Stimulated activated CD8-positive, alpha-beta memory T cell treated with anti-CD3 and anti-CD28 coated beads, Interleukin-12 subunit alpha, Interleukin-12 subunit beta, amount 100 ng/mL, for 1 hour (primary cell): ENCODE measurements at regions not wholly inside any gene's neighbourhood (a gene's known extent, or its start where the extent isn't known, plus 50 kb on each side); places are given as distances from the start of the nearest gene placed in this dataset.
"Not testable (repeated sequence)": the region's sequence is repeated elsewhere in the genome, so short reads cannot be mapped to it uniquely, and the experiment has no call there.

Experiments used
- DNase-seq: peaks from one replicate; pipeline ENCODE4 v3.0.0-alpha.2; 2020; ENCODE audit warnings: low read depth

DNA sequence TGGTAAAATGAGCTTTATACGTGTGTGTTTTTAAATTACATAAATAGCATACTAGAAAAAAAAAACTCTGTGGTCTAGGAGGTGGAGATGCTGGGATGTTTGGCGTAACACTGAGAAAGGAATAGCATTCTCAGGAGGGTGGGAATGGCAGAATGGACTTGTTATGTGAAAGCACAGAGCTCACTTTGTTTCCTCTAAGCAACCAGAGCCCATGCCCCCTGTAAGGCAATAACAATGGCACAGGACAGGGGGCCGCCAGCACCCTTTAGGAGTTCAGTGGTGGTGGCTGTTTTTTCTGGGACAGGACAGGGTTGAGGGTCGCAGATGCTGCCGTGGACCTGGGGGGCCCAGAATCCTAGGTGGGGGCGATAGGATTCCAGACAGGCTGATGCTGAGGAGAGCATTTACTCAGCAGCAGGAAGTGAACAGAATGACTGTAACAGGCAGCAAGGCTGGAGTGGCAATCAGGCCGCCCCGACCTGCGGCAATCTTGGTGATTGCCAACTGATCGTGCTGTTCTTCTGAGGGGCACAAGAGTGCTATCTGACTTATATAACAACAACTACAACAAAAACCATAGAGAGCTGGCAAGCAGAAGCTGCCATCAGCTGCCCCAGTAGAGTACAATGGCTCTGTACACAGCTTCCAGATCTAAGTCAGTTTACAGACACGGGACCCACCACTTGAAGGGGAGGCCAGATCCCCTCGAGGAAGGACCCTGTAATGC lies 160.4 kb downstream of the UACA start:
- no peak for DNase-seq

DNA sequence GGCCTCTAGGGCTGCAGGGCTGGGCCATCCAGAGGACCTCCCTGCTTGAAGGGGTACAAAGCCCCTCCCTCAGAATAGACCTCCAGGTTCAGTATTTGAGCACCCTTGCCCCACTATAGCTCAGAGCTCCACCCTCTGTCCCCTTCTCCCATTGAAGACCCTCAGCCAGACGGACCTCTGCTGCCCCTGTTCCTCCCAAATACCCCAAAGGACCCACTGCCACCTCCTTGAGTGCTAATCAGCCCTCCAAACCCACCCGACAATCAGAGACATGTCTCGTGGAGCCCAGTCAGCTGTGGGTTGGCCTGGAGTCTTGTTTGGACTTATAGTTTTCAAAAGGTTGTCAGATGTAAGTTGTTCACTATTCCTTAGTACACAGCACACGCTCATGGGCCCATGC lies 161.1 kb downstream of the UACA start:
- no peak for DNase-seq

DNA sequence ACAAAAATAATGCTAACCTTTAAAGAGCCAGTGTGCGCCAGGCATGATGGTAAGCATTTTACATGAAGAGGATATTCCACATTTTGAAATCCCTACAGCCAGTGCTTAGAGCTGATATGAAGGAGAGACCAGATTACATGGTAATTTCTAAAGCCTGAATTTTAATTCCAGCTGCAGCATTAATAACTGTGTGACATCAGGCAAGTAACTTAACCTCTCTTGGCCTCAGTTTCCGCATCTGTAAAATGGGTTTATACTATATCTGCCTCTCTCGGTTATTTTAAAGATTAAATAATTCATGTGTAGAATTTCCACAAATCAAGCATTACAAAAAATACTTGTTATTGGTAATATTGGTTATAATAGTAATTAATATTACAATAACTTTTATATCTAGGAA lies 165.4 kb downstream of the UACA start:
- no peak for DNase-seq

DNA sequence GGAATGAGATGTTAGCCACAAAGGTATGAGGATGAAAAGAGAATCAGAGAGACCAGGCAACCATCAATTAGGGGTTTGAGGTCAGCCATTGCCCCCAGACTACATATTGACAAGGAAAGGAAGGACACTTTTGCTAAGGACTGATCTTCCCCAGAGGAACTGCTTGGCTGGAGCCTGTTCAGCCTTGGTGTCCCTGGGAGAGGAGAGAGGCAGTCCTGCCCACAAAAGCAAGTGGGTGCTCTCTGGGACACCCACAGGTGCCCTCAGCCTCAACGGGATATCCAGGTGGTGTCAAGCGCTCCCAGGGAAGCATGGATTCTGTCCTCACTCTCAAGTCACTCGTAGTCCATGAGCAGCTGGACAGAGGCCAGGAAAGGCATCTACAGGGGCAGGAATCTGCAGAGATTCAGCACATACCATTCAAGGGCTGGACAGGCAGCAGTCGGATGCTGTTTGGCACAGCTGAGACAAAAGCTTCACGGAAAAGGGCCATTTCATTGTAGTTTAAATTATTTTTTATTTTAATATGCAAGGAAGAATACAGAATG lies 166.2 kb downstream of the UACA start:
- no peak for DNase-seq

DNA sequence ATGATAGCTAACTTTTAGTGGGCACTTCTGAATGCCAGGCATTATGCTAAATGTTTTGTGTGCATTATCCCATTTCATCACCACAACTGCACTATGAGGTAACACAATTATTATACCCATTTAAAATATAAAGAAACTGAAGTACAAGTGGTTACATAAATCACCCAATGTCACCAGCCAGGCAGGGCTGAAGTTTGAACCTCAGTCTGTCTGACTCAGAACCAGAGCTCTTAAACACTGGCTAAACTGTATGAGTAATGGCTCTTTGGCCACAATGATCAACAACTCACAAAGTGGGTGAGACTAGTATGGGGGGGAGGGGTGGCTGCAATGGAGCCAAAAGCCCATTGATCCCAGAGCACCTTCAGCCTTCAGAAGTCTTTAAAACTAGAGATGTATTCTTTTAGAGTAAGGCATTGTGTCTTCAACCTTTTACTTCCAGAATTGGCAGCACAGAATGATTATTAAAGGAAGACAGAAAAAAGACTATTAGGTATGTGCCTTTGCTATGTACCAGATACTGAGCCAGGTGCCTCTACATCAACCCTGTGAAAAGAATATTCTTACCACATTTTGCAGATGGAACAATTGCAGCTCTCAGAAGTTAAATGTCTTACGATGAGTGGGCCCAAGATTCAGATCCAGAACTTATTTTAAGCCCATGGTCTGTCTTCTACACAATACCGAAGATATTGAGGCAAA lies 166.9 kb downstream of the UACA start:
- no peak for DNase-seq

DNA sequence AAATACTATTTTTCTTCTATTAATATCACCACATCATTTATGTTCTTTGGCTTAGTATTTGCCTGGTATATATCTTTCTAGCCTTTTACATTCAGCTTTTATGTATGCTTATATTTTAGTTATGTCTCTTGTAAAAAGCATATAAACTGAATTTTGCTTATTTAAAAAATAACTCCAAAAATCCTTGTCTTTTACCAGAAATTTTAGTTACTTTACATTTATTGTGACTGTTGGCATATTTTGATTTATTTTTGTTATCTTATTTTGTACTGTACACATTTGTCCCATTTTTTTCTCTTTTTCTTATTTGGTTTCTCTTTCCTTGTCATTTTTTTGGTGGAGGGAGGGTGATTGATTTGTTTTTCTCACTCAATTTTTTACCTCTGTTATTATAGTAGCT lies 169.6 kb downstream of the UACA start:
- no peak for DNase-seq

DNA sequence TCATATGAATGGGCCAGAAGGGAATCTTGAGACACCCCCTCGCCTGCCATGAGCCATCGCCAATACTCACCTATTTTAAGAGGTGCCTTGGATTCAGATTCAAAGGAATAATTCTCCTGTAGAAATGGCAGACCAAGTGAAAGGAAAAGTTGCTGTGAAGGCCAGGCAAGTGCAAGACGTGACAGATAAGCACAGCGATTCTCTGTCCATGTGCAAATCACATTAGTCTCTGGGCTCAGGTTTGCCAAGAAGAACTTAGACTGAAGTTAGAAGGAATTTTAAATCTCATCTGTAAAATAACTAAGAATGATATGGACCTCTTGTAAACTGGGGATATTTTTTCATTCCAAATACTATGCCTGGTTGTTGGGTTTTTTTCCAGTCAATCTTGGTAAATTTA lies 173.6 kb downstream of the UACA start:
- no peak for DNase-seq

DNA sequence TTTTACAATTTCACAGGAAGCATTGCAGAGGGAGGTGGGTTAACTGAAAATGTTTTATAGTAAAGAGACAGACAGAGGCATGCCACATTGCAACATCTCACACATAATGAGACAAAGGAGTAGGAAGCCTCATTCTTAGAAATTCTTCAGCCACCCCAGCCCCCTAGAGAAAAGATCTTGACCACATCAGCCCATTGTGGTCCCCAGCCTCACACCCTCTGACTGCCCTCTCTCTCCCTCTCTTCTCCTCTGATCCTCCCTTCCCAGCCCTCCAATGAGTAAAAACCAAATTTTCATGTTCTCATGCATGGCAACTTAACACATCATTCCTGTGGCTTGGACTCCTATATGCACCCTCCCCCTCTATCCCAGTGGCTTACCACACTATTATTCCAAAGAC lies 174.1 kb downstream of the UACA start:
- no peak for DNase-seq

DNA sequence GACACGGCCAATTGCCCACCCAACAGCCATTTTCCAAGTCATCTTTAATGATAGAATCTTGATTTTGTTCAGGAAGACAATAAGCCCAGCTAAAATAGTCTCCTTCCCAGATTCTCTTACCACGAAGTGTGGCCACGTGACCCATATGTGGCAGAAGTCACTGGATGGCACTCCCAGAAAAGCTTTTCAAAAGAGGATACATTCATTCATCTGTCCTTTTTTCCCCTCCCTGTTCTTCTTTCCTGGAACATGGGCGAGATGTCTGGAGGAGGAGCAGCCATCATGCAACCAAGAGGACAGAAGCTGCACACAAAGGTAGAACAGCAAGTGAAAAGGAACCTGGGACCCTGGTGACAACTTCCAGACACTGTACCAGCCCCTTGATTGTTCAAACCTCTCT lies 174.7 kb downstream of the UACA start:
- DNase-seq, result no peak

DNA sequence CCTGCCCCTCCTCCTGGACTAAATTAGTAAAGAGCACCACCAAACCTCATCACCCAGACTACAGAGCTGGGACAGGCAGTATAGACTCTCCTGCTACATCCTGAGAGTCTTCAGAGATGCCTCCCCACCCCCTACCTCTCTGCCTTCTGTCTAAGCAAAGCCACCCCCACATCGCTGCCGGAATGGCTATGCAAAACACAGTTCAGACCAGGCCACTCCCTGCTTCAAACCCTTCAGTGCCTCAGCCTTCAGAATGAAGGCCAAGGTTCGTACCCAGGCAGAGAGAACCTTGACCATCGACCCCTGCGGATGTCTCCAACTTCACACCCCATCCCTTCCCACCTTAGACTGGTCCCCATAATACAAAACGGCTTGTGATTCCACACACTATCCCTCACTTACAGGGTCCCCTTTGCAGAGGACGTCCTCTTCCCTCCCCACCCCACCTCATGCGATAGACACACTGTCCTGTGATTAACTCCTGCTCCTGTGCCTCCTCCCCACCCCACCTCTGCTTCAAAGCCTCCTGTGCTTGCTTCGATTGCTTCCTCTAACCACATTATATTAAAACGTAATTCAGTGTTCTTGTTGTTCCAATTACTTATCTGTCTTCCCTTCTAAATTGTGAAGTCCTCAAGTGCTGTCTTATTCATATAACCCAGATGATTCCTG lies 175.3 kb downstream of the UACA start:
- DNase-seq, result no peak

DNA sequence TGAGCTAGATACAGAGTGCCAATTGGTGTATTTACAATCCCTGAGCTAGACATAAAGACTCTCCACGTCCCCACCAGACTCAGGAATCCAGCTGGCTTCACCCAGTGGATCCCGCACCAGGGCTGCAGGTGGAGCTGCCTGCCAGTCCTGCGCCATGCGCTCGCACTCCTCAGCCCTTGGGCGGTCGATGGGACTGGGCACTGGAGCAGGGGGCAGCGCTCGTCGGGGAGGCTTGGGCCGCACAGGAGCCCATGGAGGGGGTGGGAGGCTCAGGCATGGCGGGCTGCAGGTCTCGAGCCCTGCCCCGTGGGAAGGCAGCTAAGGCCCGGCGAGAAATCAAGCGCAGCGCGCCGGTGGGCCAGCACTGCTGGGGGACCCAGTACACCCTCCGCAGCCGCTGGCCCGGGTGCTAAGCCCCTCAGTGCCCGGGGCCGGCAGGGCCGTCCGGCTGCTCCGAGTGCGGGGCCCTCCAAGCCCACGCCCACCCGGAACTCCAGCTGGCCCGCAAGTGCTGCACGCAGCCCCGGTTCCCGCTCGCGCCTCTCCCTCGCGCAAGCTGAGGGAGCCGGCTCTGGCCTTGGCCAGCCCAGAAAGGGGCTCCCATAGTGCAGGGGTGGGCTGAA lies 176.2 kb downstream of the UACA start:
- DNase-seq, result not testable (repeated sequence)

DNA sequence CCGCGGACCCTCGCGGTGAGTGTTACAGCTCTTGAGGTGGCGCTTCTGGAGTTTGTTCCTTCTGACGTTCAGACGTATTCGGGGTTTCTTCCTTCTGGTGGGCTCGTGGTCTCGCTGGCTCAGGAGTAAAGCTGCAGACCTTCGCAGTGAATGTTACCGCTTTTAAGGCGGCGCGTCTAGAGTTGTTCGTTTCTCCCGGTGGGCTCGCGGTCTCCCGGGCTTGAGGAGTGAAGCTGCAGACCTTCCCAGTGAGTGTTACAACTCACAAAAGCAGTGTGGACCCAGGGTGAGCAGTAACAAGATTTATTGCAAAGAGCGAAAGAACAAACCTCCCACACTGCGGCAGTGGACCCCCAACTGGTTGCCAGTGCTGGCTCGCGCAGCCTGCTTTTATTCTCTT lies 177.1 kb downstream of the UACA start:
- no peak for DNase-seq

DNA sequence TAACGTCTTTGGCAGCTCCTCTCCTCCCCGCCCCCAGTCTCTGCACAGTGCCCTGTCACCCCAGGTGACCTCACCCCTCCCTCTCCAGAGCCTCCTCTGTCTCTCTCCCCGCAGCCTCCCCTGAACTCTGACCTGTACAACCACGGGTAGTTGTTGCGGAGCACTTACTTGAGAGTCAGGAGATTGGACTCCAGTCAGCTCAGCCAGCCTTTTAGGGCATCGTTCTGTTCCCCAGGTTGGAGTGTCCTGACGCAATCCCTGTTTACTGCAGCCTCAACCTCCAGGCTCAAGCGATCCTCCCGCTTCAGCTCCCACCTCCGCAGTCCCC lies 177.7 kb downstream of the UACA start:
- no peak for DNase-seq

DNA sequence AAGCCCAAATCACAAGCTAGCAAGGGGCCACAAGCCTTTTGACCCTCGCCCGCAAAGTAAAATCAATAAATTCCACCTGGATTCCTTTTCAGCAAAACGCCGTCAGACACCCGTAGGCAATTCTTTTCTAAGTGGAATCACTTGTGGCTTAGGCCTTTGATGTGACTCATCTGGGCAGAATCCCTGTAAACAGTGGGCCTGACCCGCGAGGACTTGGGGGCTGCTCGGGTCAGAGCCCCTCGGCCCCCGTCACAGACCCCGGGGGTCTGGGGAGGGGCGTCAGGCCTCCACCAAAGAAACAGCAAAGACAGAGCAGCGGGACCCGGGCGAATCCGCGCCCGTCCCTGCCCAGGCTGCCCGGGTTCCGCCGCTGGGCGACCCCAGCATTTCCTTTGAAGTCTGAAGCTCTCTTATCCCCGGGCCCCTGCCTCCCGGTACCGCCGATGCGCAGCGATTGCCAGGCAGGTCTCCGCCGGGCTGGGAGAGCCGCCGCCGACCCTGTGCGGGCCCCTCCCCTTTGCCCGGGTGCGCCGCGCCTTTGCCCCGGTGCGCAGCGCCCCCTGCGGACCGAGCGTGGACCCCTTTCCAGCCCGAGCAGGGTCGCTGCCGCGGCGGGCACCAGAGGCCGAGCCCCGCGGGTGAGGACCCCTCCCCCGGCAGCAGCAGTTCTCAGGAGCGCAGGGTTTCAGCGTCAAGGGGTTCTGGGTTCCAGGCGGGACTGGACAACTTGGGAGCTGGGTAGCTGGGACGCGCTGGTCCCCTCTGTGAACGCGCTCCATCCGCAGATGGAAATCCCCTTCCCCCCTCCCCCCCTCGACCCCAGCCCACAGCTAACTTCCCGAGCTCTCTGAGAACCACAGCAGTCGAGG lies 178.3 kb downstream of the UACA start:
- peak; percentile 8 for DNase-seq

DNA sequence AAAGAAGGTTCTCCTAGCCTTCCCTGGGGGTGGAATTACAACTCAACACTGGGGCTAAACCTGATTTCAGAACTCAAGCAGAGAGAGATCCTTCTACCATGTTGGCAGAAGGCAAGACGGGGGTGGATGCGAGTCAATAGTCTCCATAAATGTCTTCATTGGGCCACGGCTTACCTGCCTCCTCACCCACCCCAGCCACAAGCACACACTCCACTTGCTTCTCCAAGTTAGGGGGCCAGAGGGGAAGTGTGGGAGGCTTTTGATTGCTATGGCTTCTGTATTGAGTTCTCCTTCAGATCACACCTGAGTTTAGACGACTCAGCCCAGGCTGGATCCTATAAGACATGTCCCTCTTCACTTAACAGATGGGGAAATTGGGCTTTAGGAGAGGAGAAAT lies 178.9 kb downstream of the UACA start:
- no peak for DNase-seq

DNA sequence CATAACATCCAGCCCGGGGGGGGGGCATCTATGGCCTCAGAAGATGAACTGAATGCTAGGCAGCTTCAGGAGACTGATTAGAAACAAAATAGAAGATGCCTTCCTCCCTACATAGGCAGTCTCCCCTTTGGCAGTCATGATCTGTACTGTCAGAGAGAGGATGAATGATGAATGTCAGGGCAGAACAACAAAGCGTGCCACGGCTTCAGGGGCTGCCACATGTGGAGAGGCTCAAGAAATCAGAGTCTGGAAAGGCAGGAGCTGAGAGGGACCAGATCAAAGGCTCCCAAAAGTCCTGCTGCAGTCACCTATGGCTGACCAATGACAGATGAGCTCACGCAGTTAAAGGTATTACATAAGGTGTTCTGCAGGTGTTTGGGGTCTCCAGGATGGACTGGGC lies 180.4 kb downstream of the UACA start:
- DNase-seq, result no peak

DNA sequence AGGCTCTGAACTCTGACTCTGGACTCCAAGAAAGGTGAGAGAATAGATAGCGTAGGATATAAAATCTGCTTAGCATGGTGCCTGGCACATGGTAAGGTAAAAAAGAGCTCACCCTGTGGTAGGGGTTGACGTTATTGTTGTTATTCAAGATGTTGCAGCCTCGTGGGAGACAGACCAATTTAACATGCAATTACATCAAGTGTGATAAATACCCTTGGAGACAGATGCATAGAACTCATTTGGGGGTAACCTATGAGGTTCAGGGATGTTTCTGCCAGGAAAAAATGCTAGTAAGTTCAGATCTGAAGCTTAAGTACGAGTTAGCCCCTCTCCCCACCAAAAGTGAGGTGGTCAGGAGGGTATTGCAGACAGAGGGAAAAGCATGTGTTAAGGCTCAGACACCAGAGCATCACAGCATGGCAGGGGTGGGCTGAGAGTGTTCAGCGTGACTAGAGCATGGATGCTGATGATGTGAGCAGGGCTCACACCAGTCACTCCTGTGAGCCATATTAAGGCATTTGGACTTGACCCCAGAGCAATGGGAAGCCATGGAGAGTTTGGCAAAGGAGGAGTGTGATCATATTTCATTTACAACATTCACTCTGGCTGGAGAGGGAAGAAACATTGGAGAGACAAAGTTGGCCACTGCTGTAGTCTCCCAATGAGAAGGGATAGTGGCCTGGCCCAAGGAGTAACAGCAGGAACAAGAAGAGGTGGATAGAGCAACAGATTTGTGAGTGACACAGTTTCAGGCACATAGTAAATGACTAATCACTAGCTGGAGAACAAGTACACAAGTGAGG lies 181.0 kb downstream of the UACA start:
- no peak for DNase-seq

DNA sequence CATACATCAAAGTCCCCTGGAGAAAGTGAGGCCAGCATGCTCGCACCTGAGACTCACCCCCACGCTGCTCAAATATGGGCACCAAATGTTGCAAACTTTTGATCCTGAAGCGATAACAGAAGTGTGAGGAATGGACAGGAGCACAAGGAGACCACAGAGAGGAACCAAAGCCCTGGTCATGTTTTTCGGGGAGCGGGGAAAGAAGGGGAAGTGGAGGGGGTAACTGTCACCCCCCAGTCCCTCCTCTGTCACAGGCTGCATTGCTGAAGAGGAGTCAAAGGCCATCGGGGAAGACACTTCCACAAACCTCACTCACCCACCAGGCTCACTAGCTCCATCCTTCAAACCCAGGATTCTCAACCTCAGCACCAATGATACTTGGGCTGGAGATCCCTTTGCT lies 182.4 kb downstream of the UACA start:
- DNase-seq, result no peak

DNA sequence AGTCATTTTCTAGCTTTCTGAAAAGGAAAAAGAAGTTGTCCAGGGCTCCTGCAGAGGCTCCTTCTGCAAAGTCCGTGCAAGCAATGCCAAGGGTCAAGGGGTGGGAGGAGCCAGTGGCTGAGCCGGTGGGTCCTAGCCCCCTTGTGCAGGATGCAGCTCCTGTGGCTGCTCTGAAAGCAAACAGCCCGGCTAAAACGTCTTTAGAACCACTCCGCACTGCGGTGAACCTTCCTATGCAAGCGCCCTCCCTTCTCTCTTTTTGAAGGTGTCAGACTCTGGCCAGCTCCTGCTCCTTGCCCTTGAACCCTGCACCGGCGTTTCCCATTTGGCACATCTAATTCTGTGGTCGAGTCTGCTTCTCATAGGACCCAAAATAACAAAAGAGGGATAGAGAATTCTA lies 183.1 kb downstream of the UACA start:
- no peak for DNase-seq

DNA sequence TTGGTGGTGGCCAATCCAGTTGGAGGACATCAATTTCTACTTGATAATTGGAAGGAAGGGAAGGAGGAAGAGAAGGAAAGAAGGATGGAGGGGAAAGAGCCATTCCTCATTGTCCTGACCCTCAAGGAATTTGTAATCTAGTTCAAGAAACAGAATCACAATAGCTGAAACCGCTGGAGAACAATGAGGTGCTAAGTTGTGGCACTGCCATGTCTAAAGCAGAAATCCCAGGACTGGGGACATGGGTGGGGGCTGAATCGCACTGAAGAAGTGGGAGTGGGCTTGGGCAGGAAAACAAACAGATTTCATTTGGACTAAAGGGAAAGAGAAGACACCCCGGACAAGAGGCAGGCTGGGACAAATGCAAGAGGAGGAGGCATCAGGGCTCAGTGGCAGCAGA lies 183.6 kb downstream of the UACA start:
- DNase-seq, result no peak

DNA sequence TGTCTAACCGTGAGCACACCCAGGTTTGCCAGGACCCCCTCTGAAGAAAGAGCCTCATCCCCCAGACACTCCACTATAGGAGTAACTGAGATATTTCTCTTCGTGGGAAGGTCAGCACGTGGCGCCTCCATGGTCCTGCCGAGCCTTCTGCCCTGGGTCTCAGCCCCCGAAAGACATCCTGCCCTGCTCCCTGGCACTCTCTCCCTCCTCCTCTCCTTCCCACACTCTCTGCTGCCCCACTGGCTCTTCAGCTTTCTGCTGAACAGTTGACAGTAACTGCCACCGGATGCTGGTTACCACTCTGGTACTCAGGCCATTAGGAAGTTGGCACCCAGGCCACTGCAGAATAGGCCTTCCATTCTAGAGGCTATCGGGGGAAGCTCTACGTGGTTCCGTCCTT lies 185.2 kb downstream of the UACA start:
- DNase-seq, result no peak
